Spinal cord (tissue), 9 donors: ENCODE measurements at regions not wholly inside any gene's neighbourhood (a gene's known extent, or its start where the extent isn't known, plus 50 kb on each side); places are given as distances from the start of the nearest gene placed in this dataset.
"Not testable (repeated sequence)": the region's sequence is repeated elsewhere in the genome, so short reads cannot be mapped to it uniquely, and the experiment has no call there.

ENCODE experiments used
- DNase-seq, 6 donors: peaks; one replicate each; pipeline versions ENCODE4 v3.0.0 to v3.0.0-alpha.2; 2013 to 2015; ENCODE audit warnings: low spot score in 6 of 6, low read depth in 4 of 6
- H3K27ac ChIP-seq: one replicate; pipeline ENCODE4 v1.5.1; 2013; ENCODE audit warnings: low read depth, low read length, control low read depth
- H3K27me3 ChIP-seq: one replicate; pipeline ENCODE4 v1.6.1; 2013; ENCODE audit warnings: low read length; ENCODE audit not compliant: control insufficient read depth, insufficient read depth
- H3K36me3 ChIP-seq: one replicate; pipeline ENCODE4 v1.6.1; 2013; ENCODE audit warnings: low read length; ENCODE audit not compliant: control insufficient read depth, insufficient read depth
- H3K4me1 ChIP-seq: one replicate; pipeline ENCODE4 v1.6.1; 2013; ENCODE audit warnings: low read length; ENCODE audit not compliant: control insufficient read depth, insufficient read depth
- H3K4me3 ChIP-seq: one replicate; pipeline ENCODE4 v1.5.1; 2013; ENCODE audit warnings: low read depth, low read length, control low read depth
- H3K9me3 ChIP-seq: one replicate; pipeline ENCODE4 v1.6.1; 2013; ENCODE audit warnings: low read length; ENCODE audit not compliant: control insufficient read depth, insufficient read depth
- WGBS: methylation state at CpG from one replicate; pipeline ENCODE4 v1.1.5; 2013; ENCODE audit warnings: missing lambda C conversion rate; ENCODE audit not compliant: insufficient coverage; 5-methylcytosine and 5-hydroxymethylcytosine counted together
- donor health status: healthy.

GRCh38 chr4:183812567-183812966, 92.5 kb upstream of the STOX2 start:
- peak overlapping the region; percentile 43 for H3K27ac ChIP-seq
- H3K36me3 ChIP-seq, result no peaks in the 10 kb centered on the region
- WGBS, result no CpG with 5 or more reads among the region's 1 CpG
- H3K4me1 ChIP-seq, result no peaks in the 10 kb centered on the region
- H3K27me3 ChIP-seq, result no peaks in the 10 kb centered on the region
- H3K9me3 ChIP-seq, result no peaks in the 10 kb centered on the region
- DNase-seq, result peak in 1 of 6 donors; percentile 17
- no peak overlapping the region for H3K4me3 ChIP-seq

GRCh38 chr4:183814461-183814860, 90.6 kb upstream of the STOX2 start:
- no peak for DNase-seq
- H3K36me3 ChIP-seq, result no peaks in the 10 kb centered on the region
- H3K4me1 ChIP-seq, result no peaks in the 10 kb centered on the region
- no peak overlapping the region for H3K4me3 ChIP-seq
- H3K9me3 ChIP-seq, result no peaks in the 10 kb centered on the region
- WGBS, result 83% methylated on average over 3 of the region's 5 CpGs
- no peak overlapping the region for H3K27ac ChIP-seq
- no peaks in the 10 kb centered on the region for H3K27me3 ChIP-seq

- Histone ChIP-seq H3K36me3 (no peaks in the 10 kb centered on the region), H3K27ac (no peak overlapping the region), H3K4me1 (no peaks in the 10 kb centered on the region), H3K4me3 (no peak overlapping the region), H3K9me3 (no peaks in the 10 kb centered on the region), H3K27me3 (no peaks in the 10 kb centered on the region)
- DNase-seq, result no peak
- 95% methylated on average over 3 of the region's 6 CpGs for WGBS
Observed at GRCh38 chr4:183816077-183816476, 89.0 kb upstream of the STOX2 start.

- Histone ChIP-seq H3K4me3 (no peak overlapping the region), H3K9me3 (no peaks in the 10 kb centered on the region), H3K27me3 (no peaks in the 10 kb centered on the region), H3K4me1 (peaks cover 3% of the 10 kb centered on the region), H3K36me3 (no peaks in the 10 kb centered on the region), H3K27ac (no peak overlapping the region)
- WGBS, result 85% methylated on average over 4 of the region's 9 CpGs
- no peak for DNase-seq
Observed at GRCh38 chr4:183816882-183817509, 88.1 kb upstream of the STOX2 start.

- not testable (repeated sequence) for DNase-seq, H3K36me3 ChIP-seq, H3K9me3 ChIP-seq, H3K27ac ChIP-seq, H3K4me1 ChIP-seq, H3K4me3 ChIP-seq, H3K27me3 ChIP-seq
- 98% methylated on average over 29 of the region's 30 CpGs for WGBS
Observed at GRCh38 chr4:183818591-183818990, 86.5 kb upstream of the STOX2 start.

GRCh38 chr4:183821076-183821853, 83.8 kb upstream of the STOX2 start:
- no peak overlapping the region for H3K4me3 ChIP-seq
- peaks cover 3% of the 10 kb centered on the region for H3K4me1 ChIP-seq
- 100% methylated on average over 1 of the region's 10 CpGs for WGBS
- H3K36me3 ChIP-seq, result no peaks in the 10 kb centered on the region
- no peak overlapping the region for H3K27ac ChIP-seq
- H3K9me3 ChIP-seq, result no peaks in the 10 kb centered on the region
- peak in 2 of 6 donors; percentile 36 to 72 for DNase-seq
- no peaks in the 10 kb centered on the region for H3K27me3 ChIP-seq

- no peak overlapping the region for H3K27ac ChIP-seq
- peak in 1 of 6 donors; percentile 18 for DNase-seq
- peaks cover 3% of the 10 kb centered on the region for H3K4me1 ChIP-seq
- H3K4me3 ChIP-seq, result no peak overlapping the region
- no peaks in the 10 kb centered on the region for H3K9me3 ChIP-seq
- H3K36me3 ChIP-seq, result no peaks in the 10 kb centered on the region
- 82% methylated on average over 7 of the region's 7 CpGs for WGBS
- H3K27me3 ChIP-seq, result no peaks in the 10 kb centered on the region
Observed at GRCh38 chr4:183823434-183823833, 81.7 kb upstream of the STOX2 start.

- Histone ChIP-seq H3K4me3 (no peak overlapping the region), H3K9me3 (no peaks in the 10 kb centered on the region), H3K27ac (no peak overlapping the region), H3K27me3 (no peaks in the 10 kb centered on the region), H3K4me1 (peaks cover 3% of the 10 kb centered on the region), H3K36me3 (no peaks in the 10 kb centered on the region)
- WGBS, result 97% methylated on average over 18 of the region's 18 CpGs
- DNase-seq, result no peak
Observed at GRCh38 chr4:183825346-183825745, 79.8 kb upstream of the STOX2 start.

GRCh38 chr4:183826461-183826860, 78.6 kb upstream of the STOX2 start:
- no peak for DNase-seq
- Histone ChIP-seq H3K4me1 (peaks cover 3% of the 10 kb centered on the region), H3K27me3 (no peaks in the 10 kb centered on the region), H3K27ac (no peak overlapping the region), H3K4me3 (no peak overlapping the region), H3K9me3 (no peaks in the 10 kb centered on the region), H3K36me3 (no peaks in the 10 kb centered on the region)
- 76% methylated on average over 7 of the region's 10 CpGs for WGBS

GRCh38 chr4:183828125-183828524, 77.0 kb upstream of the STOX2 start:
- H3K27me3 ChIP-seq, result no peaks in the 10 kb centered on the region
- H3K4me3 ChIP-seq, result no peak overlapping the region
- DNase-seq, result peak in 1 of 6 donors; percentile 32
- H3K36me3 ChIP-seq, result no peaks in the 10 kb centered on the region
- no peaks in the 10 kb centered on the region for H3K9me3 ChIP-seq
- H3K27ac ChIP-seq, result no peak overlapping the region
- no peaks in the 10 kb centered on the region for H3K4me1 ChIP-seq
- 61% methylated on average over 4 of the region's 6 CpGs for whole genome bisulfite sequencing
